SK-N-DZ (cell line): ENCODE measurements at regions not wholly inside any gene's neighbourhood (a gene's known extent, or its start where the extent isn't known, plus 50 kb on each side); places are given as distances from the start of the nearest gene placed in this dataset.
"Not testable (repeated sequence)": the region's sequence is repeated elsewhere in the genome, so short reads cannot be mapped to it uniquely, and the experiment has no call there.

Experiments
- DNase-seq: peaks from one replicate; pipeline ENCODE4 v3.0.0-alpha.2; 2015; ENCODE audit warnings: low spot score

GRCh38 chr12:58009405-58010195 lies 68.2 kb downstream of the ATP23 start:
- DNase-seq = no peak

- DNase-seq = no peak
Observed at GRCh38 chr12:58011676-58012075, 70.3 kb downstream of the ATP23 start.

- not testable (repeated sequence) for DNase-seq
Observed at GRCh38 chr12:58022379-58023020, 81.1 kb downstream of the ATP23 start.

GRCh38 chr12:58025431-58025830 lies 84.1 kb downstream of the ATP23 start:
- no peak for DNase-seq

- no peak for DNase-seq
Observed at GRCh38 chr12:58026426-58026825, 85.1 kb downstream of the ATP23 start.

GRCh38 chr12:58026897-58027891 lies 85.8 kb downstream of the ATP23 start:
- DNase-seq = no peak

- DNase-seq = no peak
Observed at GRCh38 chr12:58028294-58028693, 86.9 kb downstream of the ATP23 start.

DNA sequence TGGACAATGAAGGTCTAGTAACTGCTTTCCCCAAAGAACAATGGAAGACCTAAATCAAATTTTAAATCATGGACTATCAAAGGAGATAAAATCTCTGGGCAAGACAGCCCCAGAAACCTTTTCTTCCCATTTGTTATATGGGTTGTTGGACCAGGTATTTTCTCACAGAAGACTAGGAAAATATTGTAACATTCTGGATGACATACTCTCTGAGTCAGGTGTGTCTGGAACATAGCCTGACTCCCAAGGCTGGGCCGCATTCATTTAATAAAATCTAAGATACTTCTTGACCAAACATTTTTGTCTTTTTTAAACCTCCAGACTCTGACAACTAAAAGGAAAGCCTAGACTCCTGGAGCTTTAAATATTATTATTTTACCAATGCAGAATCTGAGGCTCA lies 87.9 kb downstream of the ATP23 start:
- no peak for DNase-seq

DNA sequence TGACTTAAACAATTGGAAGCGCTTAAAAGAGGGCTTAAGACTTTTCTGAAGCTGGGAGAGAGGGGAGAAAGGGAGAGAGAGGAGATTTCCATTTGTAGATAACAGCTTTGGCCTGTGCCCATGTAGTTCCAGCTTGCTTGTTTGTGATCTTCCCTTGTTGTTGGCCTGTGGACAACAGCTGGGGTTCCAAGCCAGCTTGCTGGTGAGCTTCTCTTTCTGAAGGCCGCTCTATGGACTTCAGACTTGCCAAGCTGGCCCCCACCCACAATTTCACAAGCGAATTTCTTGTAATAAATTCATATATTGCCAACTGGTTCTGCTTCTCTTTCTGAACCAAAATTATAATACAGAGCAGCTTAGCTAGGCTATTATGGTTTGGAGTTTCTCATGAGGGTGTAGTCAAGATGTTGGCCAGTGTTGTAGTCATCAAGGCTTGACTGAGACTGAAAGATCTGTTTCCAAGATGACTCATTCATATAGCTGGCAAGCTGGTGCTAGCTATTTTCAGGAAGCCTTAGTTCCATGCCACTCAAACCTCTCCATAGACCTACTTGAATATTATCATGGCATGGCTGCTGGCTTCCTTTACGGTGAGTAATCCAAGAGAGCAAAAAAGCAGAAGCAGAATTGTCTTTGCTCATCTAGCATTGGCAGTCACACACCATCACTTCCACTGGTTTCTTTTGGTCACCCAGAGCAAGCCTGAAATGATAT lies 89.4 kb downstream of the ATP23 start:
- no peak for DNase-seq

DNA sequence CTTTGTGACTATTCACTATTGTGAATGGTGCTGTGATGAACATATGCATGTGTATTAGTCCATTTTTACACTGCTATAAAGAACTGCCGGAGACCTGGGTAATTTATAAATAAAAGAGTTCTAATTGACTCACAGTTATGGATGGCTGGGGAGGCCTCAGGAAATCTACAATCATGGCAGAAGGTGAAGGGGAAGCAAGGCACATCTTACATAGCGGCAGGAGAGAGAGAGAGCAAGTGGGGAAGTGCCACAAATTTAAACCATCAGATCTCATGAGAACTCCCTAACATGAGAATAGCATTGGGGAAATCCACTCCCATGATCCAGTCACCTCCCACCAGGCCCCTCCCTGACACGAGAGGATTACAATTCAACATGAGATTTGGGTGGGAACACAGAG lies 90.8 kb downstream of the ATP23 start:
- no peak for DNase-seq

DNA sequence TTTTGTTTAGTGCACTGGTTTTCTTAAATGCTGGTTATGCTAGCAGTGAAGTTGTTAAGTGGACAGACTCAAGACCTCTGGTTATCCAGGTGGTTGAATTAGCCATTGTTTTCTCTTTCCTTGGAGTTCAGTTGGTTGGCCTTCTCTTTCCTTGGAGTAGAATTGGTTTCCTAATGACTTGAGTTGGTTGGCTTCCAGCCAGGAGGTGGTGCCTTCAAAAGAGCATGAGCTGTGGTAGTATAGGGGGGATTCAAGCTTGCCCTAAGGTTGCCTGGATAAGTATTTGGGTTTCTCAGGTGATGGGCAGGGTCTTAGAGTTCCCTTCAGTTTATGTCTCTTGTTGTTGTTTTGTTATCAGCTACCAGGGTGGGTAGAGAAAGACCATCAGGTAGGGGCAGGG lies 92.5 kb downstream of the ATP23 start:
- no peak for DNase-seq

DNA sequence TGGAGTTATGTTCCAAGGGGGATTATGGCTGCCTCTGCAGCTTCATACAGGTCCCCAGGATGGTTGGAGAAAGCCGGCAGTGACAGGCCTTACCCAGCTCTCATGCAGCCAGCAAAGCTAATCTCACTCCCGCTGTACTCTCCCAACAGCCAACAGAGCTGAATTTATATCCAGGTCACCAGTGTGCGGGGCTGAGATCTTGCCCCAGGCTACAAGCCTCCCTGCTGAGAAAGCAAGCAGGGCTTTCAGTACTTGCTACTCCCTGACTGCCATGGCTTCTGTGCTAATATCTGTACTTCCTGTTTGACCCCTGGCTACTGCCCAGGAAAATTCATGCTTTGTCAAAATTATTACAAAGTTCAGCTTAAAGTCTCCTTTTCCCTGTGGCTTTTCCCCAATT lies 92.9 kb downstream of the ATP23 start:
- DNase-seq = no peak

- no peak for DNase-seq
Observed at GRCh38 chr12:58034712-58035111, 93.3 kb downstream of the ATP23 start.

DNA sequence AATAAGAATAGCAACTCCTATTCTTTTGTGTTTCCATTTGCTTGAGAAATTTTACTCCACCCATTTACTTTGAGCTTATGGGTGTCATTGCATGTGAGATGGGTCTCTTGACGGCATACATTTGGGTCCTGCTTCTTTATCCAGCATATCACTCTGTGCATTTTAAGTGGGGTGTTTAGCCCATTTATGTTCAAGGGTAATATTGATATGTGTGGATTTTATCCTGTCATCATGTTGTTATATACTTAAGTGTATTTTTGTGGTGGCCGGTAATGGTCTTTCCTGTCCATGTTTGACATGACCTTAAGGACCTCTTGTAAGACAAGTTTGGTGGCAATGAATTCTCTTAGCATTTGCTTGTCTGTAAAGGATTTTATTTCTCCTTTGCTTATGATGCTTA lies 100.1 kb downstream of the ATP23 start:
- no peak for DNase-seq

GRCh38 chr12:58044966-58045365 lies 103.6 kb downstream of the ATP23 start:
- no peak for DNase-seq

- no peak for DNase-seq
Observed at GRCh38 chr12:58046271-58046670, 104.9 kb downstream of the ATP23 start.

GRCh38 chr12:58051378-58051777 lies 110.0 kb downstream of the ATP23 start:
- no peak for DNase-seq

DNA sequence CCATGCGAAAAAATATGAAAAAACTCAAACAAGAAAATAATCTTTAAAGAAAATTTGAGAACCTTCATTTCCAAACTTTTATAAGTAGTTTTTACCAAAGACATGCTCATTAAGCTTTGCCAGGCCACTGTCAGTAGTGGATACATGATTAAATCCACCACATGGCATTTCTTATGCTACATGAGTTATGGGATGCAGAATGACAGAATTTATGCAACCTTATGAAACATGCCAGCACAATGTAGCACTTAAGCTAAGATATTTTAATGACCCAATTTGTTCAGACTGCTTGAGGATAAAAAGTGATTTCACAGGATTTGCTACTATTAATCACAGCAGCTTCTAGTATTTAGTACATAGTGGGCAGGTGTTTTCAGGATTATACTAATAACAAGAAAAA lies 123.3 kb downstream of the ATP23 start:
- DNase-seq = no peak

DNA sequence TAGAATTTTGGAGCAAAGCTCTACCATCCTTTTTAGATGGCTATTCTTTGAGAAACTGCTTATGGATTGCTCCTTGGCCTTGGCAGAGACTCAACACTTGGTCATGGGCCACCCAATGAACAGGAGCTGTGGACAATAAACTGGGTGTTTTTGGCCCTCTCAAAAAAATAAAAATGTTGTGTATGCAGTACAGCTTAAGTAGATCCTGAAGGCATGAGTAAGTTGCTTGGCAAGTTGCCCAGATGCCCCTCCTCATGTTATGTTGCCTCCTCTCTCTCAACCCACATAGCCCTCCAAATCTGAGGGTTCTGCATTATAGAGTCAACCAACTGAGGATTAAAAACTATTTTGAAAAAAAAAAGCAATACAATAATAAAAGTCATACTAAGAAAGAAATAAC lies 124.9 kb downstream of the ATP23 start:
- DNase-seq = no peak

DNA sequence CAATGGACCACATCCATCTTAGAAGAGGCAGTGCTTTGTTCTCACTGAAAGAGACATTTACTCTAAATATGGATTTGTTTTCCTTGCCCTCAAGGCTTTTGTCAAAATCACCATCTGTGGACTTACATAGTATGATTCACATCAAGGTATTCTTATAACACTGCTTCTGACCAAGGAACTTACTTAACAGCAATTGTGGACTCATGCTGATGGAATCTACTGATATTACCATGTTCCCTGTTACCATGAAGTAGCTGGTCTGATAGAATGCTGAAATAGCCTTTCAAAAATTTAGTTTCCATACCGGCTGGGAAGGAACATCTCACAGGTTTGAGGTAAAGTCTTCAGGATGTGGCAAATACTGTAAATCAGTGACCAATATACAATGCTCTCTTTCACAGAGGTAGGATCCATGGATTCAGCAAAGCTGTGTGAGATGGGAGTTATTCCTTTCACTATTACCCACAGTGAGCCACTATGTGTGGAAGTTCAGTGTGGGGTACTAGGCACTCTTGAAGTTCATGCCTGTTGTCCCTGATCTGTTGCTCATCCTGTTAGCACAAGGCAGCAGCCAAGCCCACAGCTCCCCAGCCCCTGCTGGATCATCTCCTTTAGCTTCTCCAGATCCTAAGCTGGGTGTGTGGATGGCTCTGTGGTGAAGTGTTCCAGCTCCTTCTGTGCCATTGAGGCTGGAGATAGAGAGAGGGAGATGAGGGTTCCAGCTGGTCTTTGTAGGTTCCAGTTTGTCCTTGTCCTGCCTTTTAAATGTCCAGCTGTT lies 126.4 kb downstream of the ATP23 start:
- DNase-seq = no peak

DNA sequence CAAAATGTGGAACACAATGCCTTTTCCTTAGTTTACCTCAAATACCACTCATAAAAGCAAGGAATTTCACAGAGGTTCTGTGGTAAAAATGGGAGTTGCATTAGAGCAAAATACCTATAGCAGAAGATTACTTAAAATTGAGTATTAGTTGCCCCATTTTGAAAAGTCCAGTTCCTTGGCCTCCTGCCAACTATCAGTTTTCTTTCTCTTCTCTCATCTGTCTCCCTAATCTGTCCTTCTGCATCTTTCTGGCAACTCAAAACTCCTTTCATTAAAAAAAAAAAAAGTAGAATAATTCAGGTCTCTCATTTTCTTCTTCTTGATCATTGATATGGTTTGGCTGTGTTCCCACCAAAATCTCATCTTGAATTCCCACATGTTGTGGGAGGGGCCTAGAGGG lies 127.3 kb downstream of the ATP23 start:
- no peak for DNase-seq
